Lung (tissue), 11 donors: ENCODE measurements at regions not wholly inside any gene's neighbourhood (a gene's known extent, or its start where the extent isn't known, plus 50 kb on each side); places are given as distances from the start of the nearest gene placed in this dataset.

Source experiments
- ATAC-seq: fragments of 200-7000 bp; cut with Tn5 transposase; one replicate; pipeline ENCODE4 v1.9.1; 2020; ENCODE audit warnings: moderate number of reproducible peaks; ENCODE audit not compliant: insufficient read depth, low FRiP score
- DNase-seq, 3 donors: peaks; one replicate each; pipeline ENCODE4 v3.0.0-alpha.2; 2013 to 2017
- H3K27ac ChIP-seq, 2 donors: one replicate each; pipeline ENCODE4 v1.5.1; 2013; ENCODE audit warnings: mild to moderate bottlenecking in 2 of 2, moderate library complexity in 2 of 2, control low read depth in 1 of 2, inconsistent platforms in 1 of 2, low read depth in 1 of 2, low read length in 1 of 2
- H3K27me3 ChIP-seq, 3 donors: one replicate each; pipeline ENCODE4 v1.5.1; 2013; ENCODE audit warnings: low read length in 2 of 3; ENCODE audit not compliant: control insufficient read depth in 3 of 3, insufficient read depth in 3 of 3
- H3K36me3 ChIP-seq, 4 donors: one replicate each; pipeline ENCODE4 v1.5.1; 2013; ENCODE audit warnings: low read length in 4 of 4, mild to moderate bottlenecking in 1 of 4, moderate library complexity in 1 of 4; ENCODE audit not compliant: control insufficient read depth in 4 of 4, insufficient read depth in 4 of 4
- H3K4me1 ChIP-seq, 5 donors: one replicate each; pipeline ENCODE4 v1.5.1; 2013; ENCODE audit warnings: low read length in 5 of 5, mild to moderate bottlenecking in 2 of 5, moderate library complexity in 1 of 5; ENCODE audit not compliant: control insufficient read depth in 5 of 5, insufficient read depth in 5 of 5
- H3K4me3 ChIP-seq: one replicate; pipeline ENCODE4 v1.5.1; 2013; ENCODE audit warnings: mild to moderate bottlenecking, control low read depth, moderate library complexity
- H3K9ac ChIP-seq, 2 donors: one replicate each; pipeline ENCODE4 v1.5.1; 2013; ENCODE audit warnings: low read length in 2 of 2, control low read depth in 1 of 2; ENCODE audit not compliant: insufficient read depth in 1 of 2
- H3K9me3 ChIP-seq, 4 donors: one replicate each; pipeline ENCODE4 v1.5.1; 2013; ENCODE audit warnings: low read length in 3 of 4, mild to moderate bottlenecking in 1 of 4, moderate library complexity in 1 of 4; ENCODE audit not compliant: control insufficient read depth in 4 of 4, insufficient read depth in 3 of 4
- WGBS, 2 donors: extraction: QIAGEN DNeasy Blood & Tissue Kit; methylation state at CpG; one replicate each; pipeline ENCODE4 v1.1.7; 2013; 5-methylcytosine and 5-hydroxymethylcytosine counted together
- TF ChIP-seq, protein P1 (sequence below): IDR thresholded peaks from 2 replicates; pipeline ENCODE4 v1.5.1; 2012; ENCODE audit warnings: mild to moderate bottlenecking; ENCODE audit errors: control extremely low read depth, extremely low read depth
- donor health status: control.
- donor health status: control.
- donor health status: Bipolar disorder and iron deficiency.
- donor health status: healthy.
- donor health status: DM: yes; HTN: yes; CAD: no.

DNA sequence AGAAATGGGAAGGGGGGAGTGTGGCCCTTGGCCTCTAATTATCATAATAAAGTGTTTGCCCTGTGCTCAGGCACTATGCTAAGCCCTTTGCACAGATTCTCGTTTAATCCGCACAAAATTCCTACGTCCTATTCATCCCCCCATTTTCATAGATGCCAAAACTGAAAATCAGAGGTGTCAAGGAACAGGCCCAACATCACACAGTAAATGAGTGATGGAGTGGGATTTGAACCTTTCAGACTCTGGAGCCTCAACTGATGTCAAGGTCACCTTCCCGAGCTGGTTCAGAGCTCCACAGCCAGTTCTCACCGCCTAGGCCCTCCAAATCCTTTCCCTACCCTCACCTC lies 80.7 kb downstream of the IRF2BPL start:
- H3K27ac ChIP-seq = peak overlapping the region; percentile 75 to 81
- TF ChIP-seq, protein P1, sequence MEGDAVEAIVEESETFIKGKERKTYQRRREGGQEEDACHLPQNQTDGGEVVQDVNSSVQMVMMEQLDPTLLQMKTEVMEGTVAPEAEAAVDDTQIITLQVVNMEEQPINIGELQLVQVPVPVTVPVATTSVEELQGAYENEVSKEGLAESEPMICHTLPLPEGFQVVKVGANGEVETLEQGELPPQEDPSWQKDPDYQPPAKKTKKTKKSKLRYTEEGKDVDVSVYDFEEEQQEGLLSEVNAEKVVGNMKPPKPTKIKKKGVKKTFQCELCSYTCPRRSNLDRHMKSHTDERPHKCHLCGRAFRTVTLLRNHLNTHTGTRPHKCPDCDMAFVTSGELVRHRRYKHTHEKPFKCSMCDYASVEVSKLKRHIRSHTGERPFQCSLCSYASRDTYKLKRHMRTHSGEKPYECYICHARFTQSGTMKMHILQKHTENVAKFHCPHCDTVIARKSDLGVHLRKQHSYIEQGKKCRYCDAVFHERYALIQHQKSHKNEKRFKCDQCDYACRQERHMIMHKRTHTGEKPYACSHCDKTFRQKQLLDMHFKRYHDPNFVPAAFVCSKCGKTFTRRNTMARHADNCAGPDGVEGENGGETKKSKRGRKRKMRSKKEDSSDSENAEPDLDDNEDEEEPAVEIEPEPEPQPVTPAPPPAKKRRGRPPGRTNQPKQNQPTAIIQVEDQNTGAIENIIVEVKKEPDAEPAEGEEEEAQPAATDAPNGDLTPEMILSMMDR = no peak

DNA sequence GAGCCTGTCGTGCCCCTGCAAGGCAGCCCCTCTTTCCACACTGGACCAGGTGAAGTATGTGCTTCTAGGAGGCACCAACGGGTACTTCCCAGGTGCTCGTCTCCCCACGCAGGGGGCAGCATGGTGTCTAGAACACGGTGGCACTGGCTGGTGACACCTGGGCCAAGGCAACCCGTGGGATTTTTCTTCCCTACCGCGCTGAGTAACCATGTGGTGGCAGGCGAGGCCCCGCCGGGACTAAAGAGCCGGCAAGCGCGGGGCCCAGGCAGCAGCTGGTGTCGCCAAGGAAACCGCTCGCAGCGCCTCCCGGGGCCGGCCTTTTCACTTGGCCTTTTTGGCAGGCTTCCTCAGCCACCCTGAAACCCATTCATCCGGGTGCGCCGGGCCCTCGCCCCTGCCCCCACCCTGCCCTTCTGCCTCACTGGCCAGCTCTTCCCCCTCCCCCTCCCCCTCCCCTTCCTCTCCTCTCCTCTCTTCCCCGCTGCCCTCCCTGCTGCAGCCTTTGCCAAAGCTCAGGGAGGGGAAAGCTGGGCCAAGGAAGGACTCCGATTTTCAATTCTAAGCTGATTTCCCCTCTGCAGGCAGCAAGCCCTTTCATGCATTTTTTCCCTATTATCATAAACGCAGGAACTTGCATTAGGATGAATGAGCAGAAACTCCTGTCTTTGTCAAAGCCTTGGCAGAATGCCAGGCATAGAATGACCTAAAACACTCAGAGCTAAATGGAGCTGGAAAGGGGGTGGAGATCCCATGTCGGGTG lies 81.2 kb downstream of the IRF2BPL start:
- H3K27ac ChIP-seq = peak overlapping the region; percentile 81 to 87
- no peak overlapping the region for H3K4me3 ChIP-seq
- DNase-seq = peak; percentile 98 to 99 (median 99)
- H3K27me3 ChIP-seq = no peaks in the 10 kb centered on the region
- H3K36me3 ChIP-seq = no peaks in the 10 kb centered on the region
- peak; percentile 84 for ATAC-seq
- 4 to 6% methylated on average over 26 to 28 of the region's 28 CpGs for WGBS, 2 donors
- no peaks in the 10 kb centered on the region for H3K9me3 ChIP-seq
- peaks cover 0 to 51% (median 37%) of the 10 kb centered on the region in 5 donors for H3K4me1 ChIP-seq
- H3K9ac ChIP-seq = peak overlapping the region; percentile 49 to 88
- TF ChIP-seq, protein P1 = peak; percentile 28

More for the DNA sequence above, 80.7 kb downstream of the IRF2BPL start:
- H3K27me3 ChIP-seq = no peaks in the 10 kb centered on the region
- no peaks in the 10 kb centered on the region for H3K9me3 ChIP-seq
- ATAC-seq (no peak), DNase-seq (no peak)
- 38 to 69% methylated on average over 5 of the region's 5 CpGs for WGBS, 2 donors
- H3K4me1 ChIP-seq = peaks cover 0 to 49% (median 36%) of the 10 kb centered on the region in 5 donors
- H3K36me3 ChIP-seq = no peaks in the 10 kb centered on the region
- H3K4me3 ChIP-seq = no peak overlapping the region
- peak overlapping the region in 1 of 2 donors; percentile 4 for H3K9ac ChIP-seq

DNA sequence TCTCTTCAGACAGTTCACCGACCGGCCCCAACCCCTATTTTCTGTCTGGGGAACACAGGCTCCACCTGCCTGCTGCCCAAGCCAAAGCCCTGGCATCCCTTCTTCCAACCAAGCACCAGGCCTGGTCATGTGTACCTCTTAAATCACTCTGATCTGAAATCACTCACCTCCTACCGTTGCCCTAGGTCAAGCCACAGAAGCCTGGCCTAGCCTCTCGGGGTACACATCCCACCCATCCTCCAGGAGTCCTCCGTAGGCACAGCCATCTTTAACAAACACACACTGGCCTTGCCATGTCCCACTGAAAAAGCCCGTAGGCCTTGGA lies 81.8 kb downstream of the IRF2BPL start:
- peaks cover 0 to 54% (median 37%) of the 10 kb centered on the region in 5 donors for H3K4me1 ChIP-seq
- H3K27me3 ChIP-seq = no peaks in the 10 kb centered on the region
- TF ChIP-seq, protein P1 = no peak
- H3K4me3 ChIP-seq = no peak overlapping the region
- H3K36me3 ChIP-seq = no peaks in the 10 kb centered on the region
- DNase-seq (no peak), ATAC-seq (no peak)
- H3K27ac ChIP-seq = peak overlapping the region; percentile 81 to 87
- peak overlapping the region; percentile 49 to 88 for H3K9ac ChIP-seq
- WGBS, 2 donors = 69 to 70% methylated on average over 6 of the region's 6 CpGs
- no peaks in the 10 kb centered on the region for H3K9me3 ChIP-seq

DNA sequence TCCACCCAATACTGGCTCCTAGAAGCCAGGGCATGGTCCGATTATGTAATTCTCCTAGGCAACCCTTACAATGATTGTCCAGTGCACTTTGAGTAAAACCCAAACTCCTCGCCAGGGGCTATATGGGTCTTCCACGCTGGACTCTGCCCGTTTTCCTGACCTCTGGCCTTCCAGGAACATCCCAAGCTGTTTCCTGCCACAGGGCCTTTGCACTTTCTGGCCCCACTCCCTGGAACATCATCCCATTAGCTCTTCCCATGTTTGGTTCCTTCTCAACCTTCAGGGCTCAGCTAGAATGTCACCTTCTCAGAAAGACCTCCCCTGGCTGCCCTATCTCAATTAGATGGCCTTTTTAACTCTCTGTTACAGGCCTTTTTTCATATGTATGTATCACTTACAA lies 85.4 kb downstream of the IRF2BPL start:
- no peak for DNase-seq
- no peaks in the 10 kb centered on the region for H3K27me3 ChIP-seq
- peaks cover under 1 to 56% (median 35%) of the 10 kb centered on the region in 5 donors for H3K4me1 ChIP-seq
- WGBS, 2 donors = 87 to 95% methylated on average over 4 of the region's 4 CpGs
- H3K4me3 ChIP-seq = no peak overlapping the region
- H3K9me3 ChIP-seq = no peaks in the 10 kb centered on the region
- TF ChIP-seq, protein P1 = no peak
- H3K27ac ChIP-seq = no peak overlapping the region
- no peak overlapping the region for H3K9ac ChIP-seq
- H3K36me3 ChIP-seq = no peaks in the 10 kb centered on the region
- ATAC-seq = no peak
